WTC11 (cell line): ENCODE measurements at regions not wholly inside any gene's neighbourhood (a gene's known extent, or its start where the extent isn't known, plus 50 kb on each side); places are given as distances from the start of the nearest gene placed in this dataset.

Experiments used
- ATAC-seq: fragments of 200-7000 bp; cut with Tn5 transposase; 2 replicates; pipeline ENCODE4 v1.10.0; 2021; ENCODE audit warnings: mild to moderate bottlenecking, moderate library complexity
- CTCF ChIA-PET: fragments of 300-600 bp; sonication (Branson Sonifier 250); formaldehyde crosslinking; loops from one replicate; lab custom pipeline; 2021; ENCODE audit warnings: antibody characterized with exemption; lab: Charles Lee
- POLR2A ChIA-PET: fragments of 350-600 bp; sonication (Branson Sonifier 250); formaldehyde crosslinking; loops from one replicate; lab custom pipeline; 2021; ENCODE audit warnings: antibody characterized with exemption; lab: Charles Lee
- DNase-seq: peaks from one replicate; pipeline ENCODE4 v3.0.0; 2021; ENCODE audit warnings: low spot score
- H3K27ac Mint-ChIP-seq: 2 replicates; pipeline ENCODE4 v1.8.0; 2021; ENCODE audit warnings: mixed read lengths
- H3K27me3 Mint-ChIP-seq: 2 replicates; pipeline ENCODE4 v1.8.0; 2021; ENCODE audit warnings: low read depth, mild to moderate bottlenecking, moderate library complexity, mixed read lengths
- H3K36me3 Mint-ChIP-seq: 2 replicates; pipeline ENCODE4 v1.8.0; 2021; ENCODE audit warnings: mixed read lengths
- H3K4me1 Mint-ChIP-seq: 2 replicates; pipeline ENCODE4 v1.8.0; 2022; ENCODE audit warnings: mixed read lengths
- H3K4me3 Mint-ChIP-seq: 2 replicates; pipeline ENCODE4 v1.8.0; 2021; ENCODE audit warnings: mild to moderate bottlenecking, moderate library complexity, mixed read lengths
- H3K9me3 Mint-ChIP-seq: 2 replicates; pipeline ENCODE4 v1.8.0; 2021; ENCODE audit warnings: mixed read lengths
- CREM ChIP-seq: sonication (generic); formaldehyde crosslinking; IDR thresholded peaks from 2 replicates; pipeline ENCODE4 v1.8.1; 2022; ENCODE audit warnings: mild to moderate bottlenecking, missing genetic modification reagents, moderate library complexity
- ELF4 ChIP-seq: sonication (generic); formaldehyde crosslinking; IDR thresholded peaks from 2 replicates; pipeline ENCODE4 v1.8.1; 2022; ENCODE audit warnings: low read depth, mild to moderate bottlenecking, moderate library complexity, missing genetic modification reagents
- JUN ChIP-seq: sonication (generic); formaldehyde crosslinking; IDR thresholded peaks from 2 replicates; pipeline ENCODE4 v1.8.0; 2023; ENCODE audit warnings: mild to moderate bottlenecking, missing genetic modification reagents
- KAT7 ChIP-seq: sonication (generic); formaldehyde crosslinking; IDR thresholded peaks from 2 replicates; pipeline ENCODE4 v1.8.1; 2023; ENCODE audit warnings: missing genetic modification reagents, mild to moderate bottlenecking, borderline replicate concordance
- NR2C2 ChIP-seq: sonication (generic); formaldehyde crosslinking; IDR thresholded peaks from 2 replicates; pipeline ENCODE4 v1.8.0; 2022; ENCODE audit warnings: mild to moderate bottlenecking, missing genetic modification reagents
- SMAD3 ChIP-seq: sonication (generic); formaldehyde crosslinking; IDR thresholded peaks from 2 replicates; pipeline ENCODE4 v1.8.0; 2022; ENCODE audit warnings: missing genetic modification reagents, mild to moderate bottlenecking, borderline replicate concordance
- ZNF121 ChIP-seq: sonication (generic); formaldehyde crosslinking; IDR thresholded peaks from 2 replicates; pipeline ENCODE4 v1.8.0; 2023; ENCODE audit warnings: missing genetic modification reagents
- TF ChIP-seq, protein P1 (sequence below): fragments of 250-450 bp; sonication (Bioruptor Pico); IDR thresholded peaks from 2 replicates; pipeline ENCODE4 v1.9.0; 2021; ENCODE audit warnings: mild to moderate bottlenecking
- TF ChIP-seq, protein P2 (sequence below): sonication (generic); formaldehyde crosslinking; IDR thresholded peaks from 2 replicates; pipeline ENCODE4 v1.8.1; 2022; ENCODE audit warnings: mild to moderate bottlenecking, moderate library complexity, missing genetic modification reagents
- TF ChIP-seq, protein P3 (sequence below): fragments of 200-600 bp; IDR thresholded peaks from 2 replicates; pipeline ENCODE4 v1.8.0; 2022; ENCODE audit warnings: antibody characterized with exemption
- TF ChIP-seq, protein P4 (sequence below): sonication (generic); formaldehyde crosslinking; IDR thresholded peaks from 2 replicates; pipeline ENCODE4 v1.8.1; 2022; ENCODE audit warnings: mild to moderate bottlenecking, missing genetic modification reagents, moderate library complexity, borderline replicate concordance

DNA sequence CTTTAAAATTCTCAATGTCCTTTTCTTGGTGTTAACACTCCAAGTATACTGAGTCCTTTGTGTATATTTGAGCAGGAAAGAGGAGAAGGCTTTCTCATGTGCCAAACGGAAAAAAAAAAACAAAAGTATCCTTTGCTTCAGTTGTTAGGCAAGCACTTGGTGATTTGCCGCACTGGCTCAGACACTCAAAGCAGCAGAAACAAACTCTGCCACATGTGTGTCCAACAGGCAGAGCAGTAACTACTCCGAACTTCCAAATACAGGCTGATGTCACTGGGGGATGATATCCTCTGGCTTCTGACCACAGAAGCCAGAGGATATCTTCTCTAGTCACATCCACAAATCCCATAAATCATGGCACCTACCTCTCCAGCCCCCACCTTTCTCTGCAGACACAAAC, 108.0 kb upstream of the SALL3 start:
- H3K4me3 Mint-ChIP-seq: no peak overlapping the region
- ATAC-seq: no peak
- H3K27ac Mint-ChIP-seq: no peak overlapping the region
- peaks cover under 1% of the 10 kb centered on the region; the same call in 1 of the 2 replicates for H3K4me1 Mint-ChIP-seq
- ChIA-PET CTCF (no interaction called here), POLR2A (no interaction called here)
- no peaks in the 10 kb centered on the region for H3K27me3 Mint-ChIP-seq
- H3K36me3 Mint-ChIP-seq: no peaks in the 10 kb centered on the region
- 0 out of 2 replicates have a peak, but pooled peaks cover 5% of the 10 kb centered on the region for H3K9me3 Mint-ChIP-seq
- DNase-seq: no peak
- TF ChIP-seq, protein P1, sequence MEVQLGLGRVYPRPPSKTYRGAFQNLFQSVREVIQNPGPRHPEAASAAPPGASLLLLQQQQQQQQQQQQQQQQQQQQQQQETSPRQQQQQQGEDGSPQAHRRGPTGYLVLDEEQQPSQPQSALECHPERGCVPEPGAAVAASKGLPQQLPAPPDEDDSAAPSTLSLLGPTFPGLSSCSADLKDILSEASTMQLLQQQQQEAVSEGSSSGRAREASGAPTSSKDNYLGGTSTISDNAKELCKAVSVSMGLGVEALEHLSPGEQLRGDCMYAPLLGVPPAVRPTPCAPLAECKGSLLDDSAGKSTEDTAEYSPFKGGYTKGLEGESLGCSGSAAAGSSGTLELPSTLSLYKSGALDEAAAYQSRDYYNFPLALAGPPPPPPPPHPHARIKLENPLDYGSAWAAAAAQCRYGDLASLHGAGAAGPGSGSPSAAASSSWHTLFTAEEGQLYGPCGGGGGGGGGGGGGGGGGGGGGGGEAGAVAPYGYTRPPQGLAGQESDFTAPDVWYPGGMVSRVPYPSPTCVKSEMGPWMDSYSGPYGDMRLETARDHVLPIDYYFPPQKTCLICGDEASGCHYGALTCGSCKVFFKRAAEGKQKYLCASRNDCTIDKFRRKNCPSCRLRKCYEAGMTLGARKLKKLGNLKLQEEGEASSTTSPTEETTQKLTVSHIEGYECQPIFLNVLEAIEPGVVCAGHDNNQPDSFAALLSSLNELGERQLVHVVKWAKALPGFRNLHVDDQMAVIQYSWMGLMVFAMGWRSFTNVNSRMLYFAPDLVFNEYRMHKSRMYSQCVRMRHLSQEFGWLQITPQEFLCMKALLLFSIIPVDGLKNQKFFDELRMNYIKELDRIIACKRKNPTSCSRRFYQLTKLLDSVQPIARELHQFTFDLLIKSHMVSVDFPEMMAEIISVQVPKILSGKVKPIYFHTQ (CRISPR knock-in tag): no peak
- TF ChIP-seq, protein P2, sequence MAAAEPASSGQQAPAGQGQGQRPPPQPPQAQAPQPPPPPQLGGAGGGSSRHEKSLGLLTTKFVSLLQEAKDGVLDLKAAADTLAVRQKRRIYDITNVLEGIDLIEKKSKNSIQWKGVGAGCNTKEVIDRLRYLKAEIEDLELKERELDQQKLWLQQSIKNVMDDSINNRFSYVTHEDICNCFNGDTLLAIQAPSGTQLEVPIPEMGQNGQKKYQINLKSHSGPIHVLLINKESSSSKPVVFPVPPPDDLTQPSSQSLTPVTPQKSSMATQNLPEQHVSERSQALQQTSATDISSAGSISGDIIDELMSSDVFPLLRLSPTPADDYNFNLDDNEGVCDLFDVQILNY (CRISPR knock-in tag): no peak
- TF ChIP-seq SMAD3 (CRISPR knock-in tag): no peak

DNA sequence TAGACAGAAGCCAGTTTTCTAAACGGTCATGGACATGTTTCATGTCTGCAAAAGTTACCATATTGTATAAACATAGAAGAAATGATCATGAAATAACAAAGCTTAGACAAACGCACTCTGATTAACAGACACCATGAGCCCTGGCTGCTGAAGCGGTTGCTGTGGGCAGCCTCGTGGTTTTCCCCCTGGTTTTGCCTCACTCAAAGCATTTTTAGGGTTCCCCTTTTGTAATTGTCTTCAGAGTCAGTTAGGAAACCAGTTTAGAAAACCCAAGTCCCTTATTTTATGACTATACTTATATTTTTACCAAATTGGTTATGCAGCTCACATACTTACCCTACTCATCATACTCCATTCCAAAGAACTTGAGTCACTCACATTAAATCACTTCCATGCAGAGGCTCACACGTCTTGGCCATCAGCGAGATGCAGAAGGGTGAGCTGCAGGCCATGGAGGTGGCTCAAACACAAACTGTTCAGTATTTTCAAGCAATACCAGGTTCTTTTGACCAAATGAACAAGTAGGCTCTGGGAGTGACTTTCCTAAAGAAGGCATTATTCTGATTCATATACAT, 105.6 kb upstream of the SALL3 start:
- H3K4me1 Mint-ChIP-seq: peaks cover 9% of the 10 kb centered on the region
- no peak for ATAC-seq
- CTCF ChIA-PET: no interaction called here

DNA sequence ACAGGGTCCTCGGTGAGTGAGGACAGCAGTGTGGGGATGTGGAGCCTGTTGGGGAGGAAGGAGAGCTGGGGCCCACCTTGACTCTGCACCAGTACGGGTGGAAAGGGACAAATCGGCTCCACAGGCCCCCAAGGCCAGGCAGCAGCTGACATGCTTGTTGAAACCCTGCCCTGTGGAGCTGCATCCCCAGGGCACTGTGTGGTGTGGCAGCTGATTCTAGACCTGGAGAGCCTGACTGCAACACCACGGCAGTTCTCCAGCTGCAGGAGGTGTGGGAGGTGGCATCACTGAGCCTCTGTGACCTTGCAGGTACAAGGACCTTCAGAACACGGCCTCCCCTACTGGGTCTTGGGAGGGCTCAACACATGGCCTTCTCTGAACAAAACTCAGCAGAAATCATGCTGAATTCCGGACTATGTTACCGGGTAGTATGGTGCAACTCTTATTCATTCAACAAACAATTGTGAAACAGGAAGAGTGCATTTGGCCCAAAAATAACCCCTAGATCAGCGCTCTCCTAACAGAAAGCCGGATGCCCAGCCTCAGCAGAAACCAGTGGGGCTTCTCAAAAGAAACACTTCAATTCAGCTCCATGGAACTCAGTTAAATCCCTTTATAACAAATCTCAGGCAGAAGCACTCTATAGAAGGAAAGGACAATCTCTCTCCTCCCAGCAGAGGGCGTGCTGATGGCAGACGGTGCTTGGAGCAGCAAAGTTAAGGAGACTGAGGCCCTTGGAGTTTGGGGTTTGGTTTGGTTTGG, 104.4 kb upstream of the SALL3 start:
- Mint-ChIP-seq H3K4me3 (no peak overlapping the region), H3K27ac (no peak overlapping the region), H3K4me1 (peaks cover 9% of the 10 kb centered on the region), H3K36me3 (peaks cover 12% of the 10 kb centered on the region), H3K9me3 (peaks cover 14% of the 10 kb centered on the region)
- peak; percentile 84 for ATAC-seq
- POLR2A ChIA-PET: interaction anchor here (0.6 kb wide), 1 partner anchor 95 kb away, joined by 3 read pairs; no protein-coding TSS in a partner anchor
- TF ChIP-seq CREM (CRISPR knock-in tag) (no peak), JUN (CRISPR knock-in tag) (no peak), NR2C2 (no peak)
- TF ChIP-seq, protein P3, sequence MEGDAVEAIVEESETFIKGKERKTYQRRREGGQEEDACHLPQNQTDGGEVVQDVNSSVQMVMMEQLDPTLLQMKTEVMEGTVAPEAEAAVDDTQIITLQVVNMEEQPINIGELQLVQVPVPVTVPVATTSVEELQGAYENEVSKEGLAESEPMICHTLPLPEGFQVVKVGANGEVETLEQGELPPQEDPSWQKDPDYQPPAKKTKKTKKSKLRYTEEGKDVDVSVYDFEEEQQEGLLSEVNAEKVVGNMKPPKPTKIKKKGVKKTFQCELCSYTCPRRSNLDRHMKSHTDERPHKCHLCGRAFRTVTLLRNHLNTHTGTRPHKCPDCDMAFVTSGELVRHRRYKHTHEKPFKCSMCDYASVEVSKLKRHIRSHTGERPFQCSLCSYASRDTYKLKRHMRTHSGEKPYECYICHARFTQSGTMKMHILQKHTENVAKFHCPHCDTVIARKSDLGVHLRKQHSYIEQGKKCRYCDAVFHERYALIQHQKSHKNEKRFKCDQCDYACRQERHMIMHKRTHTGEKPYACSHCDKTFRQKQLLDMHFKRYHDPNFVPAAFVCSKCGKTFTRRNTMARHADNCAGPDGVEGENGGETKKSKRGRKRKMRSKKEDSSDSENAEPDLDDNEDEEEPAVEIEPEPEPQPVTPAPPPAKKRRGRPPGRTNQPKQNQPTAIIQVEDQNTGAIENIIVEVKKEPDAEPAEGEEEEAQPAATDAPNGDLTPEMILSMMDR: peak; percentile 44; the same call in 1 of the 2 replicates
- TF ChIP-seq, all 79 proteins: peak for 1
- H3K27me3 Mint-ChIP-seq: peaks cover 11% of the 10 kb centered on the region; the same call in 1 of the 2 replicates
- DNase-seq: peak; percentile 67
- CTCF ChIA-PET: interaction anchor here (0.6 to 2.3 kb wide), 20 partner anchors 8 to 369 kb away, joined by 3 to 14 read pairs (median 5); no protein-coding TSS in a partner anchor

More for the DNA sequence above, 105.6 kb upstream of the SALL3 start:
- no peak for DNase-seq
- Mint-ChIP-seq H3K4me3 (no peak overlapping the region), H3K27ac (no peak overlapping the region), H3K27me3 (peaks cover 5% of the 10 kb centered on the region; the same call in 1 of the 2 replicates), H3K36me3 (peaks cover 6% of the 10 kb centered on the region; the same call in 1 of the 2 replicates), H3K9me3 (peaks cover 12% of the 10 kb centered on the region)
- TF ChIP-seq ZNF121 (CRISPR knock-in tag) (no peak), ELF4 (no peak), KAT7 (CRISPR knock-in tag) (no peak)
- TF ChIP-seq, protein P4, sequence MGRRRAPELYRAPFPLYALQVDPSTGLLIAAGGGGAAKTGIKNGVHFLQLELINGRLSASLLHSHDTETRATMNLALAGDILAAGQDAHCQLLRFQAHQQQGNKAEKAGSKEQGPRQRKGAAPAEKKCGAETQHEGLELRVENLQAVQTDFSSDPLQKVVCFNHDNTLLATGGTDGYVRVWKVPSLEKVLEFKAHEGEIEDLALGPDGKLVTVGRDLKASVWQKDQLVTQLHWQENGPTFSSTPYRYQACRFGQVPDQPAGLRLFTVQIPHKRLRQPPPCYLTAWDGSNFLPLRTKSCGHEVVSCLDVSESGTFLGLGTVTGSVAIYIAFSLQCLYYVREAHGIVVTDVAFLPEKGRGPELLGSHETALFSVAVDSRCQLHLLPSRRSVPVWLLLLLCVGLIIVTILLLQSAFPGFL (CRISPR knock-in tag): no peak
- POLR2A ChIA-PET: no interaction called here
